Nephron (organoid): ENCODE measurements at regions not wholly inside any gene's neighbourhood (a gene's known extent, or its start where the extent isn't known, plus 50 kb on each side); places are given as distances from the start of the nearest gene placed in this dataset.

Experiments used
- H3K27ac Mint-ChIP-seq, 3 experiments: 2 replicates each; pipeline ENCODE4 v1.8.0; 2020; ENCODE audit warnings: mixed read lengths in 3 of 3, mild to moderate bottlenecking in 2 of 3, moderate library complexity in 1 of 3
- H3K27me3 Mint-ChIP-seq: 2 replicates; pipeline ENCODE4 v1.8.0; 2021; ENCODE audit warnings: low read depth, mild to moderate bottlenecking, moderate library complexity, mixed read lengths
- H3K36me3 Mint-ChIP-seq: 2 replicates; pipeline ENCODE4 v1.8.0; 2020; ENCODE audit warnings: low read depth, mixed read lengths
- H3K4me1 Mint-ChIP-seq: 2 replicates; pipeline ENCODE4 v1.8.0; 2020; ENCODE audit warnings: mixed read lengths
- H3K4me3 Mint-ChIP-seq, 3 experiments: 2 replicates each; pipeline ENCODE4 v1.8.0; 2020; ENCODE audit warnings: mild to moderate bottlenecking in 3 of 3, mixed read lengths in 3 of 3, moderate library complexity in 2 of 3
- H3K9me3 Mint-ChIP-seq: 2 replicates; pipeline ENCODE4 v1.8.0; 2020; ENCODE audit warnings: mixed read lengths
- CTCF ChIP-seq, 3 experiments: fragments of 200-600 bp; sonication (generic); IDR thresholded peaks; one replicate each; pipeline ENCODE4 v1.5.0; 2021; ENCODE audit warnings: antibody characterized with exemption in 3 of 3; ENCODE audit not compliant: unreplicated experiment in 3 of 3

GRCh38 chr2:56444339-56444738, 260.5 kb downstream of the CCDC85A start:
- H3K9me3 Mint-ChIP-seq, result no peaks in the 10 kb centered on the region
- no peak overlapping the region for H3K4me3 Mint-ChIP-seq
- H3K27ac Mint-ChIP-seq, result peak overlapping the region; percentile 27 to 69 (median 48)
- H3K36me3 Mint-ChIP-seq, result no peaks in the 10 kb centered on the region
- TF ChIP-seq CTCF (IDR thresholded peaks at IDR 0.05; ENCODE audit: unreplicated experiment in 3 of 3), result no peak
- no peaks in the 10 kb centered on the region for H3K27me3 Mint-ChIP-seq
- H3K4me1 Mint-ChIP-seq, result peaks cover 19% of the 10 kb centered on the region

- TF ChIP-seq CTCF (IDR thresholded peaks at IDR 0.05; ENCODE audit: unreplicated experiment in 3 of 3), result no peak
- Mint-ChIP-seq H3K4me3 (peak overlapping the region in 2 of 3 experiments; percentile 8 to 26), H3K36me3 (no peaks in the 10 kb centered on the region), H3K4me1 (peaks cover 29% of the 10 kb centered on the region), H3K27me3 (no peaks in the 10 kb centered on the region), H3K27ac (peak overlapping the region; percentile 94 to 98 (median 96)), H3K9me3 (peaks cover 13% of the 10 kb centered on the region)
Measured at GRCh38 chr2:56448403-56449001, 264.7 kb downstream of the CCDC85A start.

GRCh38 chr2:56449002-56449431, 265.2 kb downstream of the CCDC85A start:
- TF ChIP-seq CTCF (IDR thresholded peaks at IDR 0.05; ENCODE audit: unreplicated experiment in 3 of 3), result no peak
- H3K4me1 Mint-ChIP-seq, result peaks cover 29% of the 10 kb centered on the region
- peaks cover 13% of the 10 kb centered on the region for H3K9me3 Mint-ChIP-seq
- peak overlapping the region; percentile 94 to 98 (median 96) for H3K27ac Mint-ChIP-seq
- no peaks in the 10 kb centered on the region for H3K27me3 Mint-ChIP-seq
- H3K4me3 Mint-ChIP-seq, result peak overlapping the region; percentile 43 to 73 (median 67)
- no peaks in the 10 kb centered on the region for H3K36me3 Mint-ChIP-seq

- Mint-ChIP-seq H3K27me3 (no peaks in the 10 kb centered on the region), H3K27ac (peak overlapping the region; percentile 94 to 98 (median 96)), H3K4me1 (peaks cover 27% of the 10 kb centered on the region), H3K4me3 (peak overlapping the region in 2 of 3 experiments; percentile 44 to 73), H3K9me3 (peaks cover 13% of the 10 kb centered on the region), H3K36me3 (no peaks in the 10 kb centered on the region)
- no peak for TF ChIP-seq CTCF (IDR thresholded peaks at IDR 0.05; ENCODE audit: unreplicated experiment in 3 of 3)
Measured at GRCh38 chr2:56449449-56449860, 265.7 kb downstream of the CCDC85A start.

- Mint-ChIP-seq H3K27ac (peak overlapping the region in 2 of 3 experiments; percentile 19 to 98), H3K4me3 (no peak overlapping the region), H3K9me3 (peaks cover 13% of the 10 kb centered on the region), H3K4me1 (peaks cover 26% of the 10 kb centered on the region), H3K36me3 (no peaks in the 10 kb centered on the region), H3K27me3 (no peaks in the 10 kb centered on the region)
- no peak for TF ChIP-seq CTCF (IDR thresholded peaks at IDR 0.05; ENCODE audit: unreplicated experiment in 3 of 3)
Measured at GRCh38 chr2:56450047-56450446, 266.3 kb downstream of the CCDC85A start.

- H3K9me3 Mint-ChIP-seq, result peaks cover 13% of the 10 kb centered on the region
- no peaks in the 10 kb centered on the region for H3K36me3 Mint-ChIP-seq
- H3K4me3 Mint-ChIP-seq, result no peak overlapping the region
- no peaks in the 10 kb centered on the region for H3K27me3 Mint-ChIP-seq
- no peak for TF ChIP-seq CTCF (IDR thresholded peaks at IDR 0.05; ENCODE audit: unreplicated experiment in 3 of 3)
- H3K4me1 Mint-ChIP-seq, result peaks cover 28% of the 10 kb centered on the region
- H3K27ac Mint-ChIP-seq, result peak overlapping the region in 2 of 3 experiments; percentile 19 to 98
Measured at GRCh38 chr2:56450772-56451171, 267.0 kb downstream of the CCDC85A start.
